GM12878 (cell line): ENCODE measurements at regions not wholly inside any gene's neighbourhood (a gene's known extent, or its start where the extent isn't known, plus 50 kb on each side); places are given as distances from the start of the nearest gene placed in this dataset.

Experiments used
- ATAC-seq: fragments of 200-7000 bp; cut with Tn5 transposase; 3 replicates; pipeline ENCODE4 v1.9.1; 2020; ENCODE audit warnings: mild to moderate bottlenecking, moderate library complexity
- BruUV-seq: library from RNA; stranded (reverse); fragments of 400-500 nt; replicated peaks from 2 replicates; lab custom pipeline; 2021; lab: Mats Ljungman, UMichigan
- CTCF ChIA-PET: fragments of 300-600 bp; sonication (Branson Sonifier 250); formaldehyde crosslinking; extraction: SDS; loops from one replicate; lab custom pipeline; 2021; ENCODE audit warnings: inconsistent platforms; lab: Yijun Ruan, JAX
- POLR2A ChIA-PET: fragments of 350-600 bp; formaldehyde crosslinking; extraction: SDS; loops from one replicate; lab custom pipeline; 2021; ENCODE audit warnings: inconsistent platforms; lab: Charles Lee
- RAD21 ChIA-PET: fragments of 300-600 bp; sonication (Branson Sonifier 250); formaldehyde crosslinking; loops from one replicate; lab custom pipeline; 2023; ENCODE audit warnings: antibody characterized with exemption; ENCODE audit not compliant: unreplicated experiment; lab: Charles Lee
- SMC1A ChIA-PET: fragments of 300-600 bp; sonication (Branson Sonifier 250); formaldehyde crosslinking; loops from one replicate; lab custom pipeline; 2023; ENCODE audit not compliant: unreplicated experiment, uncharacterized antibody; lab: Charles Lee
- DNase-seq: peaks from one replicate; pipeline ENCODE4 v3.0.0-alpha.2; 2011; ENCODE audit warnings: low read depth, low spot score
- FAIRE-seq: peaks from 3 replicates; lab custom pipeline; 2011; peaks lifted over from hg19 to GRCh38; lab: Jason Lieb, UNC
- H2AFZ ChIP-seq: 2 replicates; pipeline ENCODE4 v1.6.0; 2011; ENCODE audit warnings: low read depth, low read length, control low read depth; ENCODE audit not compliant: control insufficient read depth
- H3K27ac ChIP-seq: 2 replicates; pipeline ENCODE4 v1.5.1; 2011; ENCODE audit warnings: control low read depth; ENCODE audit not compliant: control insufficient read depth, insufficient read depth
- H3K27me3 ChIP-seq, 2 experiments: replicated peaks in 1 of 2; 2 replicates each; pipeline versions ENCODE4 v1.6.0 to v1.6.1; 2011; ENCODE audit warnings: low read length in 1 of 2; ENCODE audit not compliant: control insufficient read depth in 2 of 2, insufficient read depth in 2 of 2
- H3K36me3 ChIP-seq, 2 experiments: 2 replicates each; pipeline ENCODE4 v1.5.1; 2011; ENCODE audit warnings: low read length in 1 of 2; ENCODE audit not compliant: control insufficient read depth in 2 of 2, insufficient read depth in 2 of 2
- H3K4me1 ChIP-seq: 2 replicates; pipeline ENCODE4 v1.6.1; 2011; ENCODE audit warnings: mild to moderate bottlenecking, low read length, moderate library complexity, mixed read lengths; ENCODE audit not compliant: control insufficient read depth, insufficient read depth
- H3K4me2 ChIP-seq: 2 replicates; pipeline ENCODE4 v1.6.0; 2011; ENCODE audit warnings: control low read depth; ENCODE audit not compliant: control insufficient read depth, insufficient read depth
- H3K4me3 ChIP-seq: fragments of 200-600 bp; sonication (generic); 2 replicates; pipeline ENCODE4 v1.5.1; 2016
- H3K79me2 ChIP-seq: 2 replicates; pipeline ENCODE4 v1.6.0; 2011; ENCODE audit warnings: low read length; ENCODE audit not compliant: control insufficient read depth, insufficient read depth
- H3K9ac ChIP-seq: 2 replicates; pipeline ENCODE4 v1.8.0; 2011; ENCODE audit warnings: low read length, control low read depth, mixed read lengths; ENCODE audit not compliant: control insufficient read depth, insufficient read depth
- H3K9me3 ChIP-seq: replicated peaks from 3 replicates; pipeline ENCODE4 v1.5.1; 2011; ENCODE audit warnings: mild to moderate bottlenecking, low read length; ENCODE audit not compliant: control insufficient read depth, insufficient read depth
- H4K20me1 ChIP-seq: 2 replicates; pipeline ENCODE4 v1.6.0; 2011; ENCODE audit not compliant: control insufficient read depth, insufficient read depth
- CBX5 ChIP-seq: sonication (generic); IDR thresholded peaks from 2 replicates; pipeline ENCODE4 v1.6.1; 2016; ENCODE audit warnings: low read depth, moderate library complexity, mild to moderate bottlenecking, inconsistent platforms
- CEBPB ChIP-seq, 2 experiments: fragments of 150-350 bp in 1 of 2; IDR thresholded peaks; 2 replicates each; pipeline ENCODE4 v1.6.1; 2012 to 2014; ENCODE audit warnings: low read depth in 2 of 2, low read length in 2 of 2, borderline replicate concordance in 1 of 2, inconsistent platforms in 1 of 2
- CHD2 ChIP-seq: IDR thresholded peaks from 2 replicates; pipeline ENCODE4 v1.6.1; 2011; ENCODE audit warnings: low read depth, low read length, improper control_type of control experiment, borderline replicate concordance
- HDAC2 ChIP-seq: fragments of 200-600 bp; sonication (generic); IDR thresholded peaks from 2 replicates; pipeline ENCODE4 v1.6.1; 2017
- IRF4 ChIP-seq: IDR thresholded peaks from 2 replicates; pipeline ENCODE4 v1.6.1; 2011; ENCODE audit warnings: low read depth, low read length
- MAX ChIP-seq: IDR thresholded peaks from 2 replicates; pipeline ENCODE4 v1.6.1; 2012; ENCODE audit warnings: low read depth, low read length, improper control_type of control experiment
- MYB ChIP-seq: fragments of 150-350 bp; IDR thresholded peaks from 2 replicates; pipeline ENCODE4 v1.6.1; 2014; ENCODE audit warnings: mild to moderate bottlenecking, low read depth, low read length, borderline replicate concordance
- RAD21 ChIP-seq: IDR thresholded peaks from 2 replicates; pipeline ENCODE4 v1.6.1; 2011; ENCODE audit warnings: mild to moderate bottlenecking, low read depth, low read length, moderate library complexity; ENCODE audit not compliant: insufficient read depth
- RB1 ChIP-seq: fragments of 450-650 bp; formaldehyde crosslinking; IDR thresholded peaks from 2 replicates; pipeline ENCODE4 v1.6.1; 2017; ENCODE audit warnings: mild to moderate bottlenecking, borderline replicate concordance
- RFX5 ChIP-seq: IDR thresholded peaks from 2 replicates; pipeline ENCODE4 v1.6.1; 2011; ENCODE audit warnings: low read depth, low read length, improper control_type of control experiment
- SIX5 ChIP-seq: IDR thresholded peaks from 2 replicates; pipeline ENCODE4 v1.6.1; 2011; ENCODE audit warnings: mild to moderate bottlenecking, low read depth, low read length, moderate library complexity; ENCODE audit not compliant: severe bottlenecking
- SMAD1 ChIP-seq: fragments of 450-650 bp; IDR thresholded peaks from 2 replicates; pipeline ENCODE4 v1.6.1; 2018; ENCODE audit warnings: mild to moderate bottlenecking, low read depth; ENCODE audit not compliant: partially characterized antibody
- SMC3 ChIP-seq: IDR thresholded peaks from 2 replicates; pipeline ENCODE4 v1.6.1; 2011; ENCODE audit warnings: low read length, improper control_type of control experiment, borderline replicate concordance
- SRF ChIP-seq, 2 experiments: IDR thresholded peaks; 2 replicates each; pipeline ENCODE4 v1.6.1; 2011; ENCODE audit warnings: low read depth in 2 of 2, low read length in 2 of 2, mild to moderate bottlenecking in 1 of 2, moderate library complexity in 1 of 2
- STAT1 ChIP-seq: fragments of 450-650 bp; conservative IDR thresholded peaks from 2 replicates; pipeline ENCODE4 v1.6.1; 2014; ENCODE audit warnings: antibody characterized with exemption, mild to moderate bottlenecking
- TBL1XR1 ChIP-seq: IDR thresholded peaks from 2 replicates; pipeline ENCODE4 v1.6.1; 2012; ENCODE audit warnings: low read depth, low read length, improper control_type of control experiment
- ZNF592 ChIP-seq: fragments of 450-650 bp; IDR thresholded peaks from 2 replicates; pipeline ENCODE4 v1.6.1; 2017; ENCODE audit warnings: mild to moderate bottlenecking, moderate library complexity
- WGBS: methylation state at CpG from one replicate; pipeline ENCODE4 v1.1.6; 2016; ENCODE audit warnings: low lambda C conversion rate; ENCODE audit not compliant: insufficient replicate concordance, insufficient coverage; ENCODE audit errors: missing lambda C conversion rate; 5-methylcytosine and 5-hydroxymethylcytosine counted together
- in situ Hi-C: fragments of 300-500 bp; cut with MboI; formaldehyde crosslinking; loops from 9 replicates; pipeline ENCODE4 v1.14.3; 2018; ENCODE audit warnings: mixed read lengths
- intact Hi-C: fragments of 100-400 bp; cut with micrococcal nuclease; formaldehyde crosslinking; loops from one replicate; pipeline ENCODE4 v1.14.2; 2022; ENCODE audit not compliant: unreplicated experiment

DNA sequence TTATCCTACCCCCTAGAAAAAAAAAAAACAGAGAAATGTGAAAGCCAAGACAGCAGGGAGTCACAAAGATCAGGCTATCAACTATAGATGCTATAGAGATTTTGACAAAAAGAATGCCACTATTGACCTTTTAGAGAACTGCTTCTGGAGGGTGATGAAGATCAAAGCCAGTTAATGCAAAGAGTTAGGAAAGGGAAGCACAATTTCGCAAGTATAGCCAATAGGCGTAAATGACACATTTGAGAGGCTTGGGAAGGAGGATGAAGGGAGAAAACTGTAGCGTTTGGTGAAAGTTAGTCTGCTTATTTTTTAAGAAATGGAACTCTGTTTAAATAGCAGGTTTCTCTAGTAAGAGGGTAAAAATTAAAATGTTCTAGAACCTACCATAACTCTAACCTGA is 190.7 kb downstream of the DUSP6 start:
- no peak overlapping the region for H3K4me2 ChIP-seq

More for the DNA sequence above, 190.7 kb downstream of the DUSP6 start:
- DNase-seq (no peak), ATAC-seq (no peak), FAIRE-seq (no peak)
- Histone ChIP-seq H3K9ac (no peak overlapping the region), H3K27ac (no peak overlapping the region), H3K9me3 (no peaks in the 10 kb centered on the region), H3K27me3 (no peaks in the 10 kb centered on the region), H3K4me1 (peaks cover 3% of the 10 kb centered on the region; the same call in 1 of the 2 replicates), H2AFZ (no peak overlapping the region), H3K36me3 (no peaks in the 10 kb centered on the region), H3K4me3 (no peak overlapping the region), H4K20me1 (no peaks in the 10 kb centered on the region), H3K79me2 (no peaks in the 10 kb centered on the region)
- 85% methylated on average over 3 of the region's 3 CpGs for WGBS
- in situ Hi-C loops = no loop called here
- CTCF ChIA-PET = no interaction called here
- SMC1A ChIA-PET = interaction anchor here (1.7 kb wide), 1 partner anchor 9 kb away, joined by 6 read pairs; no protein-coding TSS in a partner anchor
- TF ChIP-seq MAX (no peak), SMC3 (no peak), SIX5 (no peak), ZNF592 (no peak), SRF (IDR thresholded peaks at IDR 0.05; ENCODE audit: low read depth in 2 of 2, low read length in 2 of 2) (no peak), CBX5 (no peak), STAT1 (no peak), RAD21 (no peak), HDAC2 (no peak), SMAD1 (no peak), IRF4 (no peak), CHD2 (no peak), TBL1XR1 (no peak), CEBPB (IDR thresholded peaks at IDR 0.05; ENCODE audit: borderline replicate concordance in 1 of 2, low read depth in 2 of 2, low read length in 2 of 2) (no peak), RB1 (no peak), RFX5 (no peak), MYB (no peak)
- POLR2A ChIA-PET = no interaction called here
- intact Hi-C loops = no loop called here
- RAD21 ChIA-PET = no interaction called here
- no TSS peak for BruUV-seq
